Fibroblast of the aortic adventitia (primary cell): ENCODE measurements at regions not wholly inside any gene's neighbourhood (a gene's known extent, or its start where the extent isn't known, plus 50 kb on each side); places are given as distances from the start of the nearest gene placed in this dataset.
A peak's percentile ranks its signal among the peaks of the same experiment; 100 is the strongest.

Experiments used
- DNase-seq: peaks from one replicate; pipeline ENCODE4 v3.0.0-alpha.2; 2010; ENCODE audit warnings: low read depth
- H3K4me3 ChIP-seq: 2 replicates; pipeline ENCODE4 v1.5.1; 2011; ENCODE audit warnings: low read depth, mild to moderate bottlenecking, control low read depth, low read length, moderate library complexity
- CTCF ChIP-seq: IDR thresholded peaks from 2 replicates; pipeline ENCODE4 v1.5.1; 2011; ENCODE audit warnings: mild to moderate bottlenecking, low read length, control low read depth, inconsistent platforms; ENCODE audit not compliant: insufficient read depth

DNA sequence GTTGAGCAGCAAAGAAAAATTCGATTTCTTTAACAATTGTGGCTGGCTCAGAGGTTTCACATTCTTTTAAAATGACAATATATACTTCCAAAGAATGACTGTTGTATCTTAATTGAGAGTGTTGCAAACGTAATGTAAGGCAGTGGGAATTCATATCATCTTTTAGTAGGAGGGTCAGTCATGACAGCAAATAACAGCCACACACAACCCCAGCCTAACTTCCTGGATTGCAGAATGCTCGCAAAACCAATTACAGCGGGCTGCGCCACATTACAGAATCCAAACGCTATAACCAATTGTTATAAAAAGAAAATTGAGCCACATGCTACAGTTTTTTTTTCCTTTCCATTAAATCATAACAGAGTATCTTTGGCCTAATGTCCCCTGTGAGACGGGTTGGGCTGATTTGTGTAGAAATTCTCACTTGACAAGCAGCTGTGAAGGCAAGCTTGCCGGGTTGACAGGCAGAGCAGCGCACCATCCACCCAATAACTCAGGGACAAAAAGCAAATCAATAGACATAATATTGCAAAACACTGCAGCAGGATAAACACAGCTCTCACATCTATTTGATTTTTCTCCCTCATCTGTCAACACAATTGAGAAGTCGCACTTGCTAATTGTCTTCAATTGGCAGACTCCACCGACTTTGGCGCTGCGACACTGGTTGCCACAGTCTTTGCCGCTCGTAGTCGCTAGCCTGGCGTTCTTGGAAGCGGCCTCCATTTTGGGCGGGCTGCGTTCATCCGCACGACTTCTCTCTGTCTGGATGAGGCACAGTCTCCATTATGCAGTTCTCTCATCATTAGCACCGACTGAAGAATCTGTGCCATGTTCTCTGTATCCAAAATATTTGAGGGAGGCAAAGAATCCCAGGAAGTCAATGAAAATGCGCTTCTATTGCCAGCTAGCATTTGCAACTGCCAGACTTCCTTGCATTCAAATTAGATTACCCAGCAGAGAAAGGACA, 95.0 kb upstream of the CCDC68 start:
- TF ChIP-seq CTCF, result no peak
- H3K4me3 ChIP-seq, result no peak overlapping the region
- no peak for DNase-seq

- no peak for TF ChIP-seq CTCF
- H3K4me3 ChIP-seq, result no peak overlapping the region
- peak; percentile 13 for DNase-seq
Observed at GRCh38 chr18:55048892-55049291, 89.6 kb upstream of the CCDC68 start.

- TF ChIP-seq CTCF, result no peak
- peak; percentile 7 for DNase-seq
- H3K4me3 ChIP-seq, result no peak overlapping the region
Observed at GRCh38 chr18:55047546-55047945, 88.3 kb upstream of the CCDC68 start.

DNA sequence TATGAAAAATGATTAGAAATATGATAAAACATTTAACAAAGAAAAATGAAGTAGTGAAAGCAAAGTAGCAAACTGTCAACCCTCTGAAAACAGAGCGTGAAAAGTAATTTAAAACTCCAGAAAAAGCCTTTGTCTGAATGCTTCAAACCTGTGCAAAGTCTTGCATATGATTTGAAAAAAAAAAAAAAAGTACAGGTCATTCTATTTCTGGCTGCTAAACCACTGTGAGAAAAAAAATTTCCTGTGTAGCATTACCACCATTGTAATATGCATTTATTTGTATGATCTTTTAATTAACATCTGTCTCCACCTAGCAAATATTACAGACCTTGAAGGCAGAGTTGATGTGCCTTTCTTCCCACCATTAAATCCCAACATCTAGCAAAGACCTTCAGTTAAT, 82.1 kb upstream of the CCDC68 start:
- no peak overlapping the region for H3K4me3 ChIP-seq
- no peak for TF ChIP-seq CTCF
- DNase-seq, result no peak

- DNase-seq, result no peak
- TF ChIP-seq CTCF, result no peak
- no peak overlapping the region for H3K4me3 ChIP-seq
Observed at GRCh38 chr18:55038162-55038561, 78.9 kb upstream of the CCDC68 start.

DNA sequence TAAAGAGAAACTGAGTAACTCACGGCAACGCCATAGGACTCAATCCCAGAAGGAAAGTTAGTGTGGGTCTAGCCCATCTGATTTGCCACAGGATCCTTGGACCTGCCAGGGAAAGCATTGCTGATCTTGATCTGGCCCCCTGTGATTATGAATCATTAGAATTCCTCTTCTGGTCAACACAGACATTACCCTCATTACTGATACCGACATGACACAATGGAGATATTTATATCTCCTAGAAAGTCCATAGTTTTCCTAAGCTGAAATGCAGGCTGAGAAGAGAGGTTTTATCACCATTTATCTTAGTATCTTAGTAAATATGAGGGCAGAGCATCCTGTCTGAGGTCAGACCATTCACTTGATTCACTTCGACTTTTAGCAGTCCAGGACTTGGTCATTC, 75.5 kb upstream of the CCDC68 start:
- TF ChIP-seq CTCF, result no peak
- DNase-seq, result no peak
- no peak overlapping the region for H3K4me3 ChIP-seq
